CD4-positive, alpha-beta memory T cell (primary cell): ENCODE measurements at regions not wholly inside any gene's neighbourhood (a gene's known extent, or its start where the extent isn't known, plus 50 kb on each side); places are given as distances from the start of the nearest gene placed in this dataset.
"Not testable (repeated sequence)": the region's sequence is repeated elsewhere in the genome, so short reads cannot be mapped to it uniquely, and the experiment has no call there.

Experiments
- CTCF ChIA-PET: fragments of 350-600 bp; sonication (Branson Sonifier 250); formaldehyde crosslinking; loops from one replicate; lab custom pipeline; 2021; ENCODE audit warnings: inconsistent platforms; ENCODE audit not compliant: partially characterized antibody; lab: Charles Lee
- POLR2A ChIA-PET: fragments of 350-600 bp; sonication (Branson Sonifier 250); formaldehyde crosslinking; loops from one replicate; lab custom pipeline; 2021; ENCODE audit not compliant: partially characterized antibody; lab: Charles Lee
- DNase-seq, 5 donors: peaks; one replicate each; pipeline versions ENCODE4 v3.0.0 to v3.0.0-alpha.2; 2020 to 2022; ENCODE audit warnings: mixed read lengths in 1 of 5
- H3K27ac ChIP-seq: one replicate; pipeline ENCODE4 v1.7.0; 2013; ENCODE audit warnings: low read depth, low read length
- H3K27me3 ChIP-seq: 2 replicates; pipeline ENCODE4 v1.7.0; 2013; ENCODE audit warnings: mild to moderate bottlenecking, low read length, moderate library complexity; ENCODE audit not compliant: insufficient read depth
- H3K36me3 ChIP-seq: 2 replicates; pipeline ENCODE4 v1.7.0; 2013; ENCODE audit warnings: mild to moderate bottlenecking, low read length, moderate library complexity; ENCODE audit not compliant: insufficient read depth
- H3K4me1 ChIP-seq: 2 replicates; pipeline ENCODE4 v1.7.0; 2013; ENCODE audit warnings: mild to moderate bottlenecking, low read length, moderate library complexity; ENCODE audit not compliant: insufficient read depth
- H3K4me3 ChIP-seq, 2 donors: one replicate each; pipeline ENCODE4 v1.7.0; 2013; ENCODE audit warnings: low read length in 2 of 2, mild to moderate bottlenecking in 1 of 2
- H3K9me3 ChIP-seq, 2 donors: one replicate each; pipeline ENCODE4 v1.7.0; 2013; ENCODE audit warnings: low read length in 2 of 2, control low read depth in 1 of 2; ENCODE audit not compliant: control insufficient read depth in 1 of 2
- H3K27ac Mint-ChIP-seq, 7 donors: one replicate each; pipeline ENCODE4 v1.8.0; 2020 to 2021; ENCODE audit warnings: mixed read lengths in 7 of 7, mild to moderate bottlenecking in 6 of 7, inconsistent platforms in 3 of 7, moderate library complexity in 3 of 7
- H3K27me3 Mint-ChIP-seq, 2 donors: one replicate each; pipeline ENCODE4 v1.8.0; 2020 to 2021; ENCODE audit warnings: mixed read lengths in 2 of 2
- H3K36me3 Mint-ChIP-seq, 2 donors: one replicate each; pipeline ENCODE4 v1.8.0; 2020 to 2021; ENCODE audit warnings: mixed read lengths in 2 of 2, inconsistent platforms in 1 of 2, mild to moderate bottlenecking in 1 of 2
- H3K4me1 Mint-ChIP-seq, 4 donors: one replicate each; pipeline ENCODE4 v1.8.0; 2020 to 2021; ENCODE audit warnings: mixed read lengths in 4 of 4, mild to moderate bottlenecking in 1 of 4
- H3K4me3 Mint-ChIP-seq, 8 donors: one replicate each; pipeline ENCODE4 v1.8.0; 2020 to 2021; ENCODE audit warnings: mixed read lengths in 8 of 8, mild to moderate bottlenecking in 7 of 8, moderate library complexity in 6 of 8, inconsistent platforms in 3 of 8
- H3K9me3 Mint-ChIP-seq, 8 donors: one replicate each; pipeline ENCODE4 v1.8.0; 2020 to 2021; ENCODE audit warnings: mixed read lengths in 8 of 8, mild to moderate bottlenecking in 5 of 8, inconsistent platforms in 3 of 8, moderate library complexity in 1 of 8
- intact Hi-C: fragments of 100-400 bp; cut with micrococcal nuclease; formaldehyde crosslinking; loops from one replicate; pipeline ENCODE4 v1.15.1; 2023

- CTCF ChIA-PET: no interaction called here
- Mint-ChIP-seq H3K4me1 (no peaks in the 10 kb centered on the region), H3K9me3 (peaks cover 0 to 6% (median 2%) of the 10 kb centered on the region in 8 donors), H3K27ac (no peak overlapping the region), H3K27me3 (no peaks in the 10 kb centered on the region), H3K36me3 (no peaks in the 10 kb centered on the region), H3K4me3 (no peak overlapping the region)
- Histone ChIP-seq H3K4me3 (no peak overlapping the region), H3K9me3 (no peaks in the 10 kb centered on the region), H3K27ac (no peak overlapping the region), H3K4me1 (no peaks in the 10 kb centered on the region), H3K27me3 (no peaks in the 10 kb centered on the region), H3K36me3 (no peaks in the 10 kb centered on the region)
- intact Hi-C loops: no loop called here
- DNase-seq: no peak
- POLR2A ChIA-PET: no interaction called here
These were observed 903.2 kb downstream of the C4orf33 start for GRCh38 chr4:129999156-129999555.

GRCh38 chr4:130008461-130008860, 912.5 kb downstream of the C4orf33 start:
- intact Hi-C loops: no loop called here
- no peaks in the 10 kb centered on the region for H3K36me3 Mint-ChIP-seq
- no peaks in the 10 kb centered on the region for H3K27me3 ChIP-seq
- no peak overlapping the region for H3K4me3 ChIP-seq
- POLR2A ChIA-PET: no interaction called here
- no peak overlapping the region for H3K27ac Mint-ChIP-seq
- H3K4me3 Mint-ChIP-seq: no peak overlapping the region
- H3K9me3 Mint-ChIP-seq: no peaks in the 10 kb centered on the region
- no peaks in the 10 kb centered on the region for H3K9me3 ChIP-seq
- DNase-seq: no peak
- no peak overlapping the region for H3K27ac ChIP-seq
- H3K4me1 ChIP-seq: no peaks in the 10 kb centered on the region
- H3K4me1 Mint-ChIP-seq: no peaks in the 10 kb centered on the region
- CTCF ChIA-PET: no interaction called here
- no peaks in the 10 kb centered on the region for H3K27me3 Mint-ChIP-seq
- H3K36me3 ChIP-seq: no peaks in the 10 kb centered on the region

GRCh38 chr4:130012806-130013205, 916.9 kb downstream of the C4orf33 start:
- H3K4me1 Mint-ChIP-seq, H3K27ac Mint-ChIP-seq, H3K4me3 Mint-ChIP-seq, H3K9me3 Mint-ChIP-seq, DNase-seq, H3K36me3 ChIP-seq, H3K27me3 ChIP-seq, H3K36me3 Mint-ChIP-seq, H3K9me3 ChIP-seq, CTCF ChIA-PET, H3K27ac ChIP-seq, intact Hi-C loops, H3K27me3 Mint-ChIP-seq, H3K4me3 ChIP-seq, H3K4me1 ChIP-seq, POLR2A ChIA-PET: not testable (repeated sequence)

- Histone ChIP-seq H3K4me1 (no peaks in the 10 kb centered on the region), H3K9me3 (no peaks in the 10 kb centered on the region), H3K27me3 (no peaks in the 10 kb centered on the region), H3K36me3 (no peaks in the 10 kb centered on the region), H3K4me3 (no peak overlapping the region), H3K27ac (no peak overlapping the region)
- no peaks in the 10 kb centered on the region for H3K36me3 Mint-ChIP-seq
- intact Hi-C loops: no loop called here
- DNase-seq: no peak
- H3K4me3 Mint-ChIP-seq: no peak overlapping the region
- CTCF ChIA-PET: no interaction called here
- H3K27me3 Mint-ChIP-seq: no peaks in the 10 kb centered on the region
- H3K27ac Mint-ChIP-seq: no peak overlapping the region
- H3K4me1 Mint-ChIP-seq: no peaks in the 10 kb centered on the region
- POLR2A ChIA-PET: no interaction called here
- peaks cover 0 to 4% (median 0%) of the 10 kb centered on the region in 8 donors for H3K9me3 Mint-ChIP-seq
These were observed 925.8 kb downstream of the C4orf33 start for GRCh38 chr4:130021706-130022105.

GRCh38 chr4:130023088-130023487, 927.1 kb downstream of the C4orf33 start:
- no peaks in the 10 kb centered on the region for H3K4me1 Mint-ChIP-seq
- H3K9me3 Mint-ChIP-seq: peaks cover 0 to 4% (median 0%) of the 10 kb centered on the region in 8 donors
- H3K27ac ChIP-seq: no peak overlapping the region
- intact Hi-C loops: no loop called here
- no peaks in the 10 kb centered on the region for H3K36me3 Mint-ChIP-seq
- no peaks in the 10 kb centered on the region for H3K27me3 ChIP-seq
- H3K4me1 ChIP-seq: no peaks in the 10 kb centered on the region
- ChIA-PET POLR2A (no interaction called here), CTCF (no interaction called here)
- H3K9me3 ChIP-seq: no peaks in the 10 kb centered on the region
- no peaks in the 10 kb centered on the region for H3K36me3 ChIP-seq
- H3K27ac Mint-ChIP-seq: no peak overlapping the region
- H3K4me3 ChIP-seq: no peak overlapping the region
- DNase-seq: no peak
- H3K4me3 Mint-ChIP-seq: no peak overlapping the region
- no peaks in the 10 kb centered on the region for H3K27me3 Mint-ChIP-seq

DNA sequence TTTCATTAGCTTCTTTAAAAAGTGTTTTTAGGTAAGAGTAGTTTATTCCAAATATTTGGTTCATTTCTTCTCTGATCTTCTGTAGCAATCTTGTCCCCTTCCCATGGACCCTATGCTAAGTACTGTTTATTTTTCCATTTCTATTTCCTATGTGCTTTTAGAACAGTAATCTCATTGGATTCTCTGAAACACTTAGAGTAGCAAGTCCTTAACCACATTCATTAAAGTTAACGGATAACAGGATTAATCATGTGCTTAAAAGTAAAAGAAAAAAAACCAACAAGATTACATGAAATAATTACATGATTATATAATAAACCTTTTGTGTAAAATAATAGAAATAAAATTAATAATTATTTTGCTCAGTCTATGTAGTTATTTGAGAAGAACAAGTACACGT, 929.7 kb downstream of the C4orf33 start:
- H3K36me3 ChIP-seq: no peaks in the 10 kb centered on the region
- Mint-ChIP-seq H3K4me3 (no peak overlapping the region), H3K27ac (no peak overlapping the region), H3K4me1 (no peaks in the 10 kb centered on the region), H3K9me3 (peaks cover 0 to 3% (median 0%) of the 10 kb centered on the region in 8 donors), H3K36me3 (no peaks in the 10 kb centered on the region), H3K27me3 (no peaks in the 10 kb centered on the region)
- H3K4me3 ChIP-seq: no peak overlapping the region
- H3K9me3 ChIP-seq: no peaks in the 10 kb centered on the region
- intact Hi-C loops: no loop called here
- CTCF ChIA-PET: no interaction called here
- no peak for DNase-seq
- H3K27me3 ChIP-seq: no peaks in the 10 kb centered on the region
- POLR2A ChIA-PET: no interaction called here
- no peaks in the 10 kb centered on the region for H3K4me1 ChIP-seq
- no peak overlapping the region for H3K27ac ChIP-seq

GRCh38 chr4:130026185-130026584, 930.2 kb downstream of the C4orf33 start:
- CTCF ChIA-PET: no interaction called here

DNA sequence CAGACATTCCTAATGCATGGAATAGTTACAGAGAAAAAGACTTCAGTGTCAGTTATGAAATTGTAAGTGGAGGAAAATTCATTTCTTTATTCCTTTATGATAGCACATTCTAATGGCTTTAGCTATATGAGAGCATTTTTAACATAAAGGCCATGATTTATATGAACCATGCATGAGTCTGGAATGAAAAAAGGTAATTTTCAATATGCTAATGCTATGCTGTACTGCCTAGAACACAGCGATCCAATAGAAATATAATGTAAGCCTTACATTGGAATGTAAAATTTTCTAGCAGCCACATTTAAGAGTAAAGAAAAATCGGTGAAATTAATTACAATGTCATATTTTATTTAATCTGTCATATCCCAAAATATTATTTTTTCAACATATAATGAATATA, 932.0 kb downstream of the C4orf33 start:
- no peaks in the 10 kb centered on the region for H3K27me3 Mint-ChIP-seq
- H3K4me1 Mint-ChIP-seq: no peaks in the 10 kb centered on the region
- H3K27me3 ChIP-seq: no peaks in the 10 kb centered on the region
- no peaks in the 10 kb centered on the region for H3K36me3 Mint-ChIP-seq
- peaks cover 0 to 2% (median 0%) of the 10 kb centered on the region in 8 donors for H3K9me3 Mint-ChIP-seq
- ChIA-PET CTCF (no interaction called here), POLR2A (no interaction called here)
- H3K4me3 Mint-ChIP-seq: no peak overlapping the region
- no peak for DNase-seq
- intact Hi-C loops: no loop called here
- no peaks in the 10 kb centered on the region for H3K9me3 ChIP-seq
- no peak overlapping the region for H3K27ac ChIP-seq
- no peak overlapping the region for H3K4me3 ChIP-seq
- no peaks in the 10 kb centered on the region for H3K36me3 ChIP-seq
- H3K4me1 ChIP-seq: no peaks in the 10 kb centered on the region
- H3K27ac Mint-ChIP-seq: no peak overlapping the region

More at GRCh38 chr4:130026185-130026584, 930.2 kb downstream of the C4orf33 start:
- H3K4me3 Mint-ChIP-seq: no peak overlapping the region
- POLR2A ChIA-PET: no interaction called here
- no peak for DNase-seq
- Histone ChIP-seq H3K27me3 (no peaks in the 10 kb centered on the region), H3K36me3 (no peaks in the 10 kb centered on the region), H3K9me3 (no peaks in the 10 kb centered on the region), H3K27ac (no peak overlapping the region), H3K4me1 (no peaks in the 10 kb centered on the region), H3K4me3 (no peak overlapping the region)
- no peaks in the 10 kb centered on the region for H3K27me3 Mint-ChIP-seq
- intact Hi-C loops: no loop called here
- no peaks in the 10 kb centered on the region for H3K36me3 Mint-ChIP-seq
- no peaks in the 10 kb centered on the region for H3K4me1 Mint-ChIP-seq
- H3K27ac Mint-ChIP-seq: no peak overlapping the region
- peaks cover 0 to 3% (median 0%) of the 10 kb centered on the region in 8 donors for H3K9me3 Mint-ChIP-seq
